ENCODE measurements at regions not wholly inside any gene's neighbourhood (a gene's known extent, or its start where the extent isn't known, plus 50 kb on each side); places are given as distances from the start of the nearest gene placed in this dataset.

GRCh38 chr10:108822026-108822425, 1101.3 kb downstream of the XPNPEP1 start:
- no peaks in the 10 kb centered on the region for H3K4me1 ChIP-seq (ENCODE audit: insufficient read depth, low read length)
- no peak overlapping the region for H3K14ac ChIP-seq (ENCODE audit: insufficient read depth, low read length)
- no peak overlapping the region for H3K23ac ChIP-seq (ENCODE audit: insufficient read length, low read depth, low read length)
- H3K79me1 ChIP-seq (ENCODE audit: insufficient read depth, low read depth, low read length, poor library complexity, severe bottlenecking), result no peaks in the 10 kb centered on the region
- H2AK5ac ChIP-seq (ENCODE audit: insufficient read length, low read length), result no peak overlapping the region
- no peak overlapping the region for H2AFZ ChIP-seq (ENCODE audit: low read length)
- Mint-ChIP-seq H3K27ac (no peak overlapping the region), H3K27me3 (ENCODE audit: low read depth) (no peaks in the 10 kb centered on the region), H3K4me1 (no peaks in the 10 kb centered on the region; a peak in 1 of 4 replicates), H3K9me3 (no peaks in the 10 kb centered on the region; a peak in 1 of 5 replicates), H3K4me3 (no peak overlapping the region), H3K36me3 (ENCODE audit: insufficient read depth in 1 of 3, low read depth in 3 of 3) (no peaks in the 10 kb centered on the region)
- H2BK20ac ChIP-seq (ENCODE audit: low read depth, low read length, poor library complexity, severe bottlenecking), result no peak overlapping the region
- H4K20me1 ChIP-seq (ENCODE audit: control insufficient read depth, insufficient read depth, insufficient read length), result no peaks in the 10 kb centered on the region
- DNase-seq, result no peak
- no peak overlapping the region for H2BK5ac ChIP-seq (ENCODE audit: insufficient read length, low read length)
- no peak overlapping the region for H4K5ac ChIP-seq (ENCODE audit: insufficient read length, low read depth, low read length)
- no peak overlapping the region for H2BK12ac ChIP-seq (ENCODE audit: insufficient read length, low read depth, low read length)
- no peak overlapping the region for H3K27ac ChIP-seq (ENCODE audit: insufficient read length, low read depth, low read length)
- no peak overlapping the region for H3K4ac ChIP-seq (ENCODE audit: low read depth, low read length)
- no peaks in the 10 kb centered on the region for H3K27me3 ChIP-seq (ENCODE audit: insufficient read depth, low read length)
- no peak overlapping the region for H3K9ac ChIP-seq (ENCODE audit: extremely low read depth, insufficient read length, low read length)
- no peak overlapping the region for H3K18ac ChIP-seq (ENCODE audit: insufficient read length, low read depth, low read length)
- no peak overlapping the region for H3K4me2 ChIP-seq (ENCODE audit: insufficient read depth, insufficient read length, low read length)
- no peak for TF ChIP-seq CTCF (conservative IDR thresholded peaks at IDR 0.05)
- no peaks in the 10 kb centered on the region for H3K9me3 ChIP-seq (ENCODE audit: control insufficient read depth, low read depth, low read length)
- H2BK15ac ChIP-seq (ENCODE audit: low read depth, low read length), result no peak overlapping the region
- H2BK120ac ChIP-seq (ENCODE audit: low read depth, low read length, poor library complexity, severe bottlenecking), result no peak overlapping the region
- H4K91ac ChIP-seq (ENCODE audit: insufficient read length, low read depth, low read length), result no peak overlapping the region
- H4K8ac ChIP-seq (replicated peaks; ENCODE audit: insufficient read length, low read depth, low read length), result no peak overlapping the region
- no peaks in the 10 kb centered on the region for H3K23me2 ChIP-seq (ENCODE audit: insufficient read length, low read depth, low read length, poor library complexity, severe bottlenecking)
- no peak overlapping the region for H3K56ac ChIP-seq (ENCODE audit: insufficient read length, low read depth, low read length)
- H3T11ph ChIP-seq (ENCODE audit: low read length), result no peak overlapping the region
- no peaks in the 10 kb centered on the region for H3K79me2 ChIP-seq (ENCODE audit: insufficient read depth, low read length)

All from H9 (cell line).